ENCODE measurements at regions not wholly inside any gene's neighbourhood (a gene's known extent, or its start where the extent isn't known, plus 50 kb on each side); places are given as distances from the start of the nearest gene placed in this dataset.

DNA sequence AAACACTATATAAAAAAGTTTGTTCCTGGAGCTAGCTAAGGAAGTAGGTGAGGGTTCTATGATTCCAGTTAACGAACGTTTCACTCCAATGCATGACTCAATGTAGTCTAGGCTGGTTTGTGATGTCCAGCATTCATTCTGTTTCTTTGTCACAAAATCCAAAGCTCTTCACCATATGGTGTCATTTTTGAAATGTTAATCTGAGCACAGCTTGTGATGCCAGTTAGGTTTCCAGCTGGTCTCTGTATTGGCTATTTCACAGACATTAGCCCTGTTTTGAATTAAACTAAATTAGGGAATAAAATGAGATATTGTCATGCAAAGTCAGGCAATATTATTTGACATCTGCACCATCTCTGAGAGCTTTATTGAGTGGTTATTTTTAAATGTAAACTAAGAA, 159.4 kb downstream of the RBM43 start:
- TF ChIP-seq, protein P1, sequence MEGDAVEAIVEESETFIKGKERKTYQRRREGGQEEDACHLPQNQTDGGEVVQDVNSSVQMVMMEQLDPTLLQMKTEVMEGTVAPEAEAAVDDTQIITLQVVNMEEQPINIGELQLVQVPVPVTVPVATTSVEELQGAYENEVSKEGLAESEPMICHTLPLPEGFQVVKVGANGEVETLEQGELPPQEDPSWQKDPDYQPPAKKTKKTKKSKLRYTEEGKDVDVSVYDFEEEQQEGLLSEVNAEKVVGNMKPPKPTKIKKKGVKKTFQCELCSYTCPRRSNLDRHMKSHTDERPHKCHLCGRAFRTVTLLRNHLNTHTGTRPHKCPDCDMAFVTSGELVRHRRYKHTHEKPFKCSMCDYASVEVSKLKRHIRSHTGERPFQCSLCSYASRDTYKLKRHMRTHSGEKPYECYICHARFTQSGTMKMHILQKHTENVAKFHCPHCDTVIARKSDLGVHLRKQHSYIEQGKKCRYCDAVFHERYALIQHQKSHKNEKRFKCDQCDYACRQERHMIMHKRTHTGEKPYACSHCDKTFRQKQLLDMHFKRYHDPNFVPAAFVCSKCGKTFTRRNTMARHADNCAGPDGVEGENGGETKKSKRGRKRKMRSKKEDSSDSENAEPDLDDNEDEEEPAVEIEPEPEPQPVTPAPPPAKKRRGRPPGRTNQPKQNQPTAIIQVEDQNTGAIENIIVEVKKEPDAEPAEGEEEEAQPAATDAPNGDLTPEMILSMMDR (IDR thresholded peaks at IDR 0.05) = no peak
- no peak for TF ChIP-seq POLR2A (IDR thresholded peaks at IDR 0.05)

Measured in testis (tissue), 2 donors.